ENCODE measurements at regions not wholly inside any gene's neighbourhood (a gene's known extent, or its start where the extent isn't known, plus 50 kb on each side); places are given as distances from the start of the nearest gene placed in this dataset.

GRCh38 chr3:102529452-102529851 lies 94.6 kb downstream of the ZPLD1 start:
- no peak for DNase-seq (ENCODE audit: low read depth)

DNA sequence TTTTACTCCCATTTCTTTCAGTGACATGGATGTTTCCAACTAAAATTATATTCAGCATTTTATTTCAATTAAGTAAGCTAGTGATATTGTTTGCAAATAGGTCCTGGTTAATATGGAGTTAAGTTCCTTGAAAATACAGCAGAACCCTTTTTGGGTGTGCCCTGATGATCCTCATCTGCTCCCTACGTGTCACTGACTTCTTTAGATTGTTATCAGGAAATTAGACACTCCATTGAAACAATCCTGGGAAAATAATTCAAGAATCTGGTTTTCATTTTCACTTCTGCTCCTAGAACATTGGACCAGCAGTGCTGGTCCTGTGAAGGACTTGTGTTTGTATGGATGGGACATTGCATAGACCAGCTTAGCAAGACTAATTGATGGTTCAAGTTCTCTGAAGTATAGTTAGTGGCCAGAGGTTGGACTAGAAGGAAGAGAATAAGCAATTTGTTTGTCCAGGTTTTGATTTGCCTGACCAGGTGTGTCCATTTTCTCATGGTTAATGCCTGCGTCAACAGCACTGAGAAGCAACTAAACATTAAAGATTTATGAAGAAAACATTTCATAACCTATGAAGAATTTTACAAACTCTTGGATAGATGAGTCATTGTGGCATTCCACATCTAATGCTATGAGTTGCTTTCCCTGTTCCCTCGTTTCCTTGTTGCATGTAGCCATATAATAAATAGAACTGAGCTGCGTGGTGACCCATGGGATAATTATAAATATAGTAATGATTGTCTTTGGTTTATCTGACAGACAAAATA lies 95.8 kb downstream of the ZPLD1 start:
- DNase-seq (ENCODE audit: low read depth) = no peak

- no peak for DNase-seq (ENCODE audit: low read depth)
Observed at GRCh38 chr3:102531686-102532085, 96.9 kb downstream of the ZPLD1 start.

DNA sequence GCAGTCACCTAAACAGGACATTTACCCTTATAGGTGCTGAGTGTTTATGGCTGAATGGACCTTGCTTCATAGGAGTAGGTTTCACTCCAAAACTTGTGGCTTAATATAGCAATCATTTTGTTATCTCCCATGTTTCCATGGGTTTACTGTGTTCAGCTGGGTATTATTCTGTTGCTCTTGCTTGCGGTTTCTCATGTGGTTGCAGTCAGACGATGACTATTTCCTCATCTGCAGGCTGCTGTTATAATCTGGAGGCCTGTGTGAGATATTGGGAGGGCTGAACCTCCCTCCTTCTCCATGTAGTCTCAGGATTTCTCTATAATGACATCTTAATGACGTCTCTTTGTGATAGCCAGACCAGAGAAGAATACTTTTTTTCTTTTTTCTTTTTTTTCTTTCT lies 98.1 kb downstream of the ZPLD1 start:
- no peak for DNase-seq (ENCODE audit: low read depth)

GRCh38 chr3:102533784-102534183 lies 99.0 kb downstream of the ZPLD1 start:
- DNase-seq (ENCODE audit: low read depth) = no peak

- no peak for DNase-seq (ENCODE audit: low read depth)
Observed at GRCh38 chr3:102536456-102536855, 101.6 kb downstream of the ZPLD1 start.

- no peak for DNase-seq (ENCODE audit: low read depth)
Observed at GRCh38 chr3:102537123-102537522, 102.3 kb downstream of the ZPLD1 start.

GRCh38 chr3:102544741-102545140 lies 109.9 kb downstream of the ZPLD1 start:
- DNase-seq (ENCODE audit: low read depth) = no peak

GRCh38 chr3:102545276-102545675 lies 110.5 kb downstream of the ZPLD1 start:
- DNase-seq (ENCODE audit: low read depth) = no peak

DNA sequence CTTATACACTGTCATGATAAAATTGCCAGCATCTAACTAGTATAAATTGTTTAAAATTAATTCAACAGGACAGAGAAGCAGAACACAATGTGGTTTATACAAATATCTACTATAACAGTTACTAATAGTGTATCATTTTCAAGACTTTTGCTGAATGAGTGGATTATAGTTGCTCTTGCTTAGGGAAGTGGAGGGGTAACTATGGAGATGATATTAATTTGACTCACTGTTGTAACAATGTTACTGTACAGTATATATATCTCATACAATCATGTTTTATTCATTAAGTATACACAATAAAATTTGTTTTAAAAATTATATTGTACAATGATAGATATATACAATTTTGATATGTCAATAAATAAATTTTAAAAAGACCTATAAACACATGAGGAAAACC lies 119.1 kb downstream of the ZPLD1 start:
- no peak for DNase-seq (ENCODE audit: low read depth)

DNA sequence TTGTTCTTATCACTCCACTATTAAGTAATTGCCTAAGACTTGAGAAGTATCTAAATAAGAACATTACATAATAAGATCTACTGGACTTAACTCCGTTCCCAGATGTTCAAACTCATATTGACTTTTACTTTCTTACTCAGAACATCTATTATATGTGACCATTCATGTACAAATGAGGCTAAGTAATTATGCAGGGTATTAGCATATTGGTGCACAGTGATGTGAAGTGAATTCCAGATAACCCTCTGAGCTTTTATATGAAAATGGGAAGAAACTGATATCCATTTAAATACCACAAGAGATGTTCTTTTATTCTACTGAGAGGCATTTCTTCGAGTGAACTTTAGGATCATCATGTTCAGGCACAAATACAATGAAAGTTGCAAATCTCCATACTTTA lies 135.7 kb downstream of the ZPLD1 start:
- DNase-seq (ENCODE audit: low read depth) = no peak

DNA sequence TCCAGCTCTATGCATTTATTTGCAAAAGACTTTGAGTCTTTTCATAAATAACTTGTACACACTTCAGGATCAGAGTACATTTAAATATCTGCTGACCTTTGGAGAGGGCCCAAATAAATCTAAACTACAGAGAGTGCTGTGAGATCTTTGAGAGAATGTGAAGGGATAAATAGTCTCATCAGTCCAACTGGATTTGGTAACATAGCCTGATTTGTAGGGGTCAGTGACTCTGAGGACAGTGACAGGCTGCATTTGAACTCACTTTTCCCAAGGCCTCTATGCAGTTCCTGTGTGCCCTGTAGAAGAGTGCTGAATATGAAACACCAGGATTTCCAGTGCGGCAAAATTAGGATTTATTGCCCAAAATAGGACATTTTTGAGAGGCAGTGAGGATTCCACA lies 136.2 kb downstream of the ZPLD1 start:
- no peak for DNase-seq (ENCODE audit: low read depth)

DNA sequence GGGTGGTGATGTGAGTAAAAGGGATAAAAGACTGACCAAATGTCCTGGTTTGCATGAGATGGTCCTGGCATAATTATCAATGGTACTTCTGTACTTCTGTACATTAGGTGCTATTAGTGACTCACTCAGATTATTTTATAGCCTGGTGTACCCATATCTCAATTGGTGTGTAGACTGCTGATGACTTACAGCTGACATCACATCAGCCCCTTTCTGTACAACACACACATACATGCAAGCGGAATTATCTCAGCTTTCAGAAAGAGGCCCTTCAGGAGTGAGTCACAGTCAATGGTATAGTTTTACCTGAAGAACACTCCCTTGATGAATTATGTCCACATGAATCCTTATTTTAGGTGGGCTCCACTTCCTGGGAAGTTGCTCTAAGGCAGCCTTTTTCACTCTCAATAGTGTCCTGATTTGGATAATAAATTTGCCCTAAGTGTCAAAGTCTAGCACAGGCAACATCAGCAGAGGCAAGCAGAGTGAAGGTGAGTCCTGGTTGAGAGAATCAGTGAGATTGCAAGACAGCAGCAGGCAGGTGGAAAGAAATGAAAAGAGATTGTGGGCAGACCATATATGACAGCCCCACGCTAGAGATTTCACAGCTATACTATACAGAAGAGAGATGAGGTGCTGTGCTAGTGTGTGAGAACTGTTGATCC lies 137.0 kb downstream of the ZPLD1 start:
- DNase-seq (ENCODE audit: low read depth) = no peak

GRCh38 chr3:102573483-102574028 lies 138.7 kb downstream of the ZPLD1 start:
- no peak for DNase-seq (ENCODE audit: low read depth)

DNA sequence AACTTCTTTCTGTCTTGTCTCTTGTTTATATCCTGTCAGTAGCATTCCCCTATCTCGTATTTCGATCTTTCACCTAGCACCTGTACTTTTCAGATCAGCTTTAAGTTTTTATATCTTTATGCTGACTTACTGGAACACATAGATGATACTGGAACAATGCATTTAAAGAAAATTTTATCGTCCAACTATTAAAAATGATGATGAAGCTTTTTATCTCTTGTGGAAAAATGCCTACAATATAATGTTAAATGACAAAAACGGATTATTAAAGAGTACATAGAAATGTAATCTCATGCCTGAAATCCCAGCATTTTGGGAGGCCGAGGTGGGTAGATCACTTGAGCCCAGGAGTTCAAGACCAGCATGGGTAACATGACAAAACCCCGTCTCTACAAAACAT lies 139.5 kb downstream of the ZPLD1 start:
- no peak for DNase-seq (ENCODE audit: low read depth)

DNA sequence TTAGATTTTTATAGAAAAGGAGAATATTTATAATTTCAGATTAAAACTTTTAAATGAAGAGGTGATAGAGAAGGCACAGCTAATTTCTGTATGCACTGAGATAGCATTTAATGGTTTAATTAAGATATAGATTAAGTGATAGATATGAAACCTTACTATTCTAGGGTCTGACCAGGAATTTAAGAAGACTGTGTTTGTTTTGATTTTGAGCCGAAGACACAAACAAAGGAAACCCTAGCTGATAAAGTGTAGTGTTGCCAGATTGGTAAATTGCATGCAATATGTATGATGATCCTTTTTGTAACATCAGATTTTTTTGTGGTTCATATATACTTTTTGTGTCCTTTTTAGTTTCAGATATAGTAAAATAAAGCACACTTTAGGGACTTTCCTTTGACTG lies 141.8 kb downstream of the ZPLD1 start:
- DNase-seq (ENCODE audit: low read depth) = no peak

GRCh38 chr3:102577082-102577789 lies 142.4 kb downstream of the ZPLD1 start:
- DNase-seq (ENCODE audit: low read depth) = no peak

DNA sequence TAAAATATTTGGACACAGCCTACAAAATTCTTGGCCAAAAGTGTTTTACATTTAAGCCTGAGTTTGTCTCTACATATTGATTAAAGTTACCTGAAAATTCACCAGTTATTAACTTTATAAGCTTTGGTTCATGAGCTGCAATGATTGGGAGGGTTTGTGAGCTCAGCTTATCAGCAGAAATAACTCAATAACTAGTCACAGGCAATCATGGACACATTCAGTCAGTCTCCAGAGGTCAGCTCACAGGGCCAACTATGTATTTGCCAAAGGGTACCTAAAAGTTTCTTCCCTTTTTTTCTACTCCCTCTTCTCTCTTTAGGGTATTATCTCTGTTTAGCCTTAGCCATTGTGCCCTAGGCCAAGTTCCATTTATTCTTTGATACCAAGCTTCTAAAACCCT lies 145.9 kb downstream of the ZPLD1 start:
- no peak for DNase-seq (ENCODE audit: low read depth)

DNA sequence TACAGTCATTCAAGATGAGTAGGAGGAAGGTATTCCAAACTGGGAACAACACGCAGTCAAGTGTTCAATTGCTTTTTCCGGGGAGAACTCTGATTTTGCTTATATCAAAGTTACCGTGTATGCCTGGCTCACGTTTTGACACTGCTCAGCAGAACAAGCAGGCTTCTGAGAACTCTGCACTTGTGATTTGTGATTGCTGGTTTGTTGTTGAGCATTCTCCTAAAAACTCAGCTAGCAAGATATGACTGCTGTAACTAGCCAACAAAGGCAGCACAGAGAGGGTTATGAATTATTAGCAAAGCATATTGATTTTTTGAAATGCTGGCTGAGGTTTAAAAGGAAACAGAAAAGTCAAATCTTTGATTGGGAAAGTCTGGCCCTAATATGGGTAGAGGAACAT lies 151.7 kb downstream of the ZPLD1 start:
- no peak for DNase-seq (ENCODE audit: low read depth)

GRCh38 chr3:102593812-102594602 lies 159.2 kb downstream of the ZPLD1 start:
- no peak for DNase-seq (ENCODE audit: low read depth)

GRCh38 chr3:102595057-102595456 lies 160.2 kb downstream of the ZPLD1 start:
- DNase-seq (ENCODE audit: low read depth) = no peak

All from stimulated activated CD8-positive, alpha-beta memory T cell treated with anti-CD3 and anti-CD28 coated beads, Interleukin-4, amount 100 ng/mL, for 24 hours (primary cell).